Loucy (cell line): ENCODE measurements at regions not wholly inside any gene's neighbourhood (a gene's known extent, or its start where the extent isn't known, plus 50 kb on each side); places are given as distances from the start of the nearest gene placed in this dataset.

Experiments
- H2AFZ ChIP-seq: fragments of 200-600 bp; sonication (generic); 2 replicates; pipeline ENCODE4 v1.6.0; 2016; ENCODE audit warnings: antibody characterized with exemption, mild to moderate bottlenecking, low read length, moderate library complexity
- H3F3A ChIP-seq: fragments of 200-600 bp; 2 replicates; pipeline ENCODE4 v1.6.0; 2016; ENCODE audit warnings: antibody characterized with exemption, low read depth, mild to moderate bottlenecking
- H3K27me3 ChIP-seq: fragments of 200-600 bp; sonication (generic); 2 replicates; pipeline ENCODE4 v1.6.1; 2014; ENCODE audit warnings: low read length, mild to moderate bottlenecking; ENCODE audit not compliant: insufficient read depth, poor library complexity, severe bottlenecking
- H3K36me3 ChIP-seq: fragments of 200-600 bp; sonication (generic); 2 replicates; pipeline ENCODE4 v1.6.1; 2016; ENCODE audit warnings: low read length; ENCODE audit not compliant: insufficient read depth
- H3K4me1 ChIP-seq: fragments of 200-600 bp; sonication (generic); 2 replicates; pipeline ENCODE4 v1.5.1; 2014; ENCODE audit warnings: low read length, mild to moderate bottlenecking; ENCODE audit not compliant: insufficient read depth, poor library complexity, severe bottlenecking
- H3K4me2 ChIP-seq: fragments of 200-600 bp; sonication (generic); 2 replicates; pipeline ENCODE4 v1.6.0; 2014; ENCODE audit warnings: antibody characterized with exemption, low read length, low read depth, mild to moderate bottlenecking; ENCODE audit not compliant: poor library complexity, severe bottlenecking
- H3K4me3 ChIP-seq: fragments of 200-600 bp; sonication (generic); 2 replicates; pipeline ENCODE4 v1.5.1; 2014; ENCODE audit warnings: low read length, mild to moderate bottlenecking, mixed read lengths; ENCODE audit not compliant: poor library complexity, severe bottlenecking
- H3K79me2 ChIP-seq: fragments of 200-600 bp; sonication (generic); 2 replicates; pipeline ENCODE4 v1.6.1; 2014; ENCODE audit warnings: low read length; ENCODE audit not compliant: insufficient read depth
- H3K9ac ChIP-seq: fragments of 200-600 bp; sonication (generic); 2 replicates; pipeline ENCODE4 v1.6.0; 2014; ENCODE audit warnings: mild to moderate bottlenecking, low read depth, low read length, moderate library complexity; ENCODE audit not compliant: poor library complexity, severe bottlenecking
- H3K9me2 ChIP-seq: fragments of 200-600 bp; sonication (generic); replicated peaks from 2 replicates; pipeline ENCODE4 v1.6.1; 2016; ENCODE audit warnings: low read depth, low read length, mixed read lengths
- H3K9me3 ChIP-seq: fragments of 200-600 bp; sonication (generic); 2 replicates; pipeline ENCODE4 v1.6.1; 2014; ENCODE audit warnings: mild to moderate bottlenecking, antibody characterized with exemption, low read length, low read depth; ENCODE audit not compliant: insufficient read depth
- H4K20me1 ChIP-seq: fragments of 200-600 bp; sonication (generic); 2 replicates; pipeline ENCODE4 v1.6.0; 2014; ENCODE audit warnings: antibody characterized with exemption, low read length, mild to moderate bottlenecking; ENCODE audit not compliant: insufficient read depth, poor library complexity, severe bottlenecking
- EZH2phosphoT487 ChIP-seq: fragments of 200-600 bp; IDR thresholded peaks from 2 replicates; pipeline ENCODE4 v1.6.1; 2018; ENCODE audit warnings: antibody characterized with exemption, mild to moderate bottlenecking, moderate library complexity, borderline replicate concordance
- TF ChIP-seq, protein P1 (sequence below): fragments of 200-600 bp; sonication (generic); conservative IDR thresholded peaks from 2 replicates; pipeline ENCODE4 v1.5.1; 2014; ENCODE audit warnings: mild to moderate bottlenecking, antibody characterized with exemption, low read length

DNA sequence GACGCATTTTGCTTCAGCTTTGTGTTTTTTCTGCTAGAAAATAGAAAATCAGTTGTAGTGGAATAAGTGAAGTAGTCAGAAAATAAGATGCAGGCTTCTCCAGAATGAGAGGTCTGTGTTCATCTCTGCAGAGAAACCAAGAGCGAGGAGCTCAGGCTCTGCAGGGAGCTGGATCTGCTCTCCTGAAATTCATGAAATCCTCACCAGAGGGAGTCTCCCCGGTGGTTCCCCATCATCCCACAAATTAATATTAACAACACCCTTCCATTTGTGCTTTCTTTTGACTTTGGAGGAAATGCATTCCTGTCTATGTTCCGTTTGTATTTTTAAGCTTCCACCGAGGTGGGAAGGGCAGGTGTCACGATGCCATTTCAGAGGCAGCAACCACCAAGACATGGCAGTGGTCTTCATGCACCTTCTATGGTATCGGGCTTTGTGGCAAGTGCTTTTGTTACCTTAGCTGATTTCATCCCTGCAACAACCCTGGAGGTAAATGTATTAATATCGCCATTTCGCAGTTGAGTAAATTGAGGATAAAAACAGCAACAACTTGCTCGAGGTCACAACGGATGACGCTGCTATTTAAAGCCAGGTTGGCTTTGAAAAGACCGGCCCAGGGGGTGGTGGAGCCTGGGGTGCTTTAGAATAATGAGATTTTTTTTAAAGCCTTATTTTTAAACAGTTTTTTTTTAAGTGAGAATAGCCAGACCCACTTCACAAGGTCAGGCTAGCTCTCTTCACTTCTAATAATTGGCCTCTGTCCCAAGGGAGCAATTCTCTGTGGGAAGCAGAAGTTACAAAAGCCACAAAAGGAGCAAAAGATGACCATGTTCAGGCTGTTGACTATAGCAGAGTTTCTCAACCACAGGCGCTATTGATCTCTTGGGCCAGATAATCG is 367.6 kb upstream of the ERCC4 start:
- Histone ChIP-seq H3K27me3 (no peaks in the 10 kb centered on the region), H3K79me2 (no peaks in the 10 kb centered on the region), H2AFZ (no peak overlapping the region), H3F3A (no peaks in the 10 kb centered on the region), H3K4me1 (no peaks in the 10 kb centered on the region), H3K4me2 (no peak overlapping the region), H3K9ac (no peak overlapping the region), H3K4me3 (no peak overlapping the region), H3K36me3 (no peaks in the 10 kb centered on the region), H4K20me1 (no peaks in the 10 kb centered on the region), H3K9me3 (no peaks in the 10 kb centered on the region), H3K9me2 (no peaks in the 10 kb centered on the region)
- TF ChIP-seq, protein P1, sequence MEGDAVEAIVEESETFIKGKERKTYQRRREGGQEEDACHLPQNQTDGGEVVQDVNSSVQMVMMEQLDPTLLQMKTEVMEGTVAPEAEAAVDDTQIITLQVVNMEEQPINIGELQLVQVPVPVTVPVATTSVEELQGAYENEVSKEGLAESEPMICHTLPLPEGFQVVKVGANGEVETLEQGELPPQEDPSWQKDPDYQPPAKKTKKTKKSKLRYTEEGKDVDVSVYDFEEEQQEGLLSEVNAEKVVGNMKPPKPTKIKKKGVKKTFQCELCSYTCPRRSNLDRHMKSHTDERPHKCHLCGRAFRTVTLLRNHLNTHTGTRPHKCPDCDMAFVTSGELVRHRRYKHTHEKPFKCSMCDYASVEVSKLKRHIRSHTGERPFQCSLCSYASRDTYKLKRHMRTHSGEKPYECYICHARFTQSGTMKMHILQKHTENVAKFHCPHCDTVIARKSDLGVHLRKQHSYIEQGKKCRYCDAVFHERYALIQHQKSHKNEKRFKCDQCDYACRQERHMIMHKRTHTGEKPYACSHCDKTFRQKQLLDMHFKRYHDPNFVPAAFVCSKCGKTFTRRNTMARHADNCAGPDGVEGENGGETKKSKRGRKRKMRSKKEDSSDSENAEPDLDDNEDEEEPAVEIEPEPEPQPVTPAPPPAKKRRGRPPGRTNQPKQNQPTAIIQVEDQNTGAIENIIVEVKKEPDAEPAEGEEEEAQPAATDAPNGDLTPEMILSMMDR: no peak

DNA sequence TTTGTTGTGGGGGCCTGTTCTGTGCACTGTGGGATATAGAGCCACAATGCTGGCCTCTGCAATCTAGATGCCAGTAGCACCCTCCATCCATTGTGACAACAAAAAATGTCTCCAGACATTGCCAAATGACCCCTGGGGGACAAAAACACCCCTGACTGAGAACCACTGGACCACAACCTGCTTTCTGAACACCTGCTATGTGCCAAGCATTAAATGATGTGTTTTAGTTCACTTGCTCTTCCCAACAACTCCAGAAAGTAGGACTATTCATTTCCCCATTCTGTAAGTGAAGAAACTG is 367.0 kb upstream of the ERCC4 start:
- H3K36me3 ChIP-seq: no peaks in the 10 kb centered on the region
- H3F3A ChIP-seq: no peaks in the 10 kb centered on the region
- no peaks in the 10 kb centered on the region for H3K9me3 ChIP-seq
- H4K20me1 ChIP-seq: no peaks in the 10 kb centered on the region
- no peaks in the 10 kb centered on the region for H3K27me3 ChIP-seq
- H3K9ac ChIP-seq: no peak overlapping the region
- H3K79me2 ChIP-seq: no peaks in the 10 kb centered on the region
- H3K4me1 ChIP-seq: no peaks in the 10 kb centered on the region
- no peak overlapping the region for H2AFZ ChIP-seq
- no peak overlapping the region for H3K4me3 ChIP-seq
- H3K9me2 ChIP-seq: no peaks in the 10 kb centered on the region
- TF ChIP-seq, protein P1: no peak
- no peak for TF ChIP-seq EZH2phosphoT487
- H3K4me2 ChIP-seq: no peak overlapping the region

DNA sequence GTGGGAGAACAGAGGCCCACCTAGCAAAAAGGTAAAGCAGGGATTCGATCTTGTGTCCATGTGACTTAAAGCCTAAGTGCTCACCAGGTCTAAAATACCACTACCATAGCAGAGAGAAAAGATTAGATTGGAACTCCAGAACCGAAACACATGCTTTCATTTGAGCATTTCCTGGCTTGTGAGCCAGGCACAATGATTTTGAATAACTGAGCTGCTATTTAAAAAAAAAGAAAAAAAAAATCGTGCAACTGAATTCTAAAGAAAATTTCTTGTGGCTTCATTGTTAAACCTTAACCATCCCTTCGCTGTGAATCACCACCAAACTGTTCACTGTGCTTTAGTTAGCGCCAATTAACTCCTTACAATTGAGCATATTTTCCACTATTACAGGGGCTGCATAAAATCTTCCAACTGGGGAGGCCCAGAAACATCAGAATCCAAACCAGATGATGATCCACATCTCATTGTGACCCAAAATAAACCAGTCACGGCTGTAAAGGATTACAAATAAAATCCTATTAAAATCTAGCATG is 366.4 kb upstream of the ERCC4 start:
- no peaks in the 10 kb centered on the region for H3K27me3 ChIP-seq
- H3K9me2 ChIP-seq: no peaks in the 10 kb centered on the region
- no peak for TF ChIP-seq EZH2phosphoT487
- TF ChIP-seq, protein P1: no peak
- no peak overlapping the region for H3K4me2 ChIP-seq
- no peaks in the 10 kb centered on the region for H3F3A ChIP-seq
- H3K36me3 ChIP-seq: no peaks in the 10 kb centered on the region
- H3K79me2 ChIP-seq: no peaks in the 10 kb centered on the region
- H3K9me3 ChIP-seq: no peaks in the 10 kb centered on the region
- no peak overlapping the region for H2AFZ ChIP-seq
- no peak overlapping the region for H3K9ac ChIP-seq
- no peaks in the 10 kb centered on the region for H3K4me1 ChIP-seq
- H4K20me1 ChIP-seq: no peaks in the 10 kb centered on the region
- H3K4me3 ChIP-seq: no peak overlapping the region
